Mesenchymal stem cell (in vitro differentiated cells and primary cell): ENCODE measurements at regions not wholly inside any gene's neighbourhood (a gene's known extent, or its start where the extent isn't known, plus 50 kb on each side); places are given as distances from the start of the nearest gene placed in this dataset.

ENCODE experiments used
- DNase-seq: peaks from one replicate; pipeline ENCODE4 v3.0.0-alpha.2; 2013
- H2AFZ ChIP-seq: one replicate; pipeline ENCODE4 v1.6.1; 2013; ENCODE audit warnings: low read depth, mild to moderate bottlenecking, control low read depth, inconsistent platforms, low read length, moderate library complexity
- H2AK5ac ChIP-seq: 2 replicates; pipeline ENCODE4 v1.6.1; 2013; ENCODE audit warnings: low read length, moderate library complexity, mild to moderate bottlenecking, inconsistent platforms; ENCODE audit not compliant: severe bottlenecking
- H2BK120ac ChIP-seq: one replicate; pipeline ENCODE4 v1.6.1; 2013; ENCODE audit warnings: low read depth, mild to moderate bottlenecking, inconsistent platforms, low read length, moderate library complexity
- H2BK12ac ChIP-seq, 2 experiments: one replicate each; pipeline ENCODE4 v1.6.1; 2013; ENCODE audit warnings: inconsistent platforms in 2 of 2, low read length in 2 of 2, mild to moderate bottlenecking in 2 of 2, moderate library complexity in 2 of 2, control low read depth in 1 of 2
- H2BK15ac ChIP-seq: one replicate; pipeline ENCODE4 v1.6.1; 2013; ENCODE audit warnings: mild to moderate bottlenecking, low read depth, inconsistent platforms; ENCODE audit not compliant: poor library complexity, severe bottlenecking
- H2BK5ac ChIP-seq: 2 replicates; pipeline ENCODE4 v1.6.1; 2013; ENCODE audit warnings: low read depth, mild to moderate bottlenecking, low read length, control low read depth, inconsistent platforms; ENCODE audit not compliant: poor library complexity, severe bottlenecking
- H3K14ac ChIP-seq, 2 experiments: one replicate each; pipeline ENCODE4 v1.6.1; 2013; ENCODE audit warnings: inconsistent platforms in 2 of 2, low read length in 2 of 2, control low read depth in 1 of 2, mild to moderate bottlenecking in 1 of 2, moderate library complexity in 1 of 2
- H3K18ac ChIP-seq, 2 experiments: one replicate each; pipeline ENCODE4 v1.6.1; 2013; ENCODE audit warnings: inconsistent platforms in 2 of 2, low read length in 2 of 2, control low read depth in 1 of 2, low read depth in 1 of 2, mild to moderate bottlenecking in 1 of 2
- H3K23ac ChIP-seq, 2 experiments: one replicate each; pipeline ENCODE4 v1.6.1; 2013; ENCODE audit warnings: inconsistent platforms in 2 of 2, low read length in 2 of 2, mild to moderate bottlenecking in 2 of 2, moderate library complexity in 2 of 2, control low read depth in 1 of 2
- H3K27ac ChIP-seq: 2 replicates; pipeline ENCODE4 v1.5.1; 2013; ENCODE audit warnings: mild to moderate bottlenecking, moderate library complexity, low read length, control low read depth, inconsistent platforms; ENCODE audit not compliant: poor library complexity, severe bottlenecking
- H3K27me3 ChIP-seq, 2 experiments: 2 replicates each; pipeline versions ENCODE4 v1.6.1 to v1.7.0; 2013; ENCODE audit warnings: low read length in 2 of 2, mild to moderate bottlenecking in 2 of 2, moderate library complexity in 2 of 2, control low read depth in 1 of 2, inconsistent platforms in 1 of 2; ENCODE audit not compliant: control insufficient read depth in 1 of 2, insufficient read depth in 1 of 2
- H3K36me3 ChIP-seq, 2 experiments: 2 replicates each; pipeline versions ENCODE4 v1.6.1 to v1.7.0; 2013; ENCODE audit warnings: low read length in 2 of 2, control low read depth in 1 of 2, inconsistent platforms in 1 of 2, low read depth in 1 of 2, mild to moderate bottlenecking in 1 of 2; ENCODE audit not compliant: insufficient read depth in 2 of 2, control insufficient read depth in 1 of 2
- H3K4ac ChIP-seq, 2 experiments: one replicate each; pipeline ENCODE4 v1.6.1; 2013; ENCODE audit warnings: inconsistent platforms in 2 of 2, low read length in 2 of 2, mild to moderate bottlenecking in 2 of 2, moderate library complexity in 2 of 2, control low read depth in 1 of 2, low read depth in 1 of 2
- H3K4me1 ChIP-seq: 2 replicates; pipeline ENCODE4 v1.6.1; 2013; ENCODE audit warnings: low read depth, low read length, control low read depth; ENCODE audit not compliant: control insufficient read depth, insufficient read depth
- H3K4me2 ChIP-seq: 2 replicates; pipeline ENCODE4 v1.6.1; 2013; ENCODE audit warnings: low read length, mild to moderate bottlenecking, inconsistent platforms; ENCODE audit not compliant: poor library complexity, severe bottlenecking
- H3K4me3 ChIP-seq, 2 experiments: 2 replicates each; pipeline versions ENCODE4 v1.5.1 to v1.7.0; 2013; ENCODE audit warnings: low read length in 2 of 2, mild to moderate bottlenecking in 2 of 2, control low read depth in 1 of 2, low read depth in 1 of 2; ENCODE audit not compliant: insufficient read depth in 1 of 2
- H3K79me1 ChIP-seq: replicated peaks from 2 replicates; pipeline ENCODE4 v1.6.1; 2013; ENCODE audit warnings: mild to moderate bottlenecking, control low read depth, low read length, inconsistent platforms; ENCODE audit not compliant: poor library complexity, severe bottlenecking
- H3K9ac ChIP-seq: 2 replicates; pipeline ENCODE4 v1.7.0; 2013; ENCODE audit warnings: mild to moderate bottlenecking, low read length, moderate library complexity
- H3K9me3 ChIP-seq: 2 replicates; pipeline ENCODE4 v1.7.0; 2013; ENCODE audit warnings: mild to moderate bottlenecking, low read length; ENCODE audit not compliant: control insufficient read depth
- H4K8ac ChIP-seq: one replicate; pipeline ENCODE4 v1.6.1; 2013; ENCODE audit warnings: inconsistent platforms, mild to moderate bottlenecking, low read length, moderate library complexity
- H4K91ac ChIP-seq: one replicate; pipeline ENCODE4 v1.6.1; 2013; ENCODE audit warnings: mild to moderate bottlenecking, low read length, inconsistent platforms
- WGBS: methylation state at CpG from one replicate; pipeline ENCODE4 v1.1.7; 2013; ENCODE audit warnings: mixed read lengths; 5-methylcytosine and 5-hydroxymethylcytosine counted together

- Histone ChIP-seq H3K79me1 (no peaks in the 10 kb centered on the region), H3K4me2 (no peak overlapping the region), H2BK120ac (no peak overlapping the region), H2BK12ac (no peak overlapping the region), H3K27ac (no peak overlapping the region), H3K4me3 (no peak overlapping the region), H3K4ac (no peak overlapping the region), H2AK5ac (no peak overlapping the region), H3K4me1 (no peaks in the 10 kb centered on the region), H3K18ac (no peak overlapping the region), H3K23ac (no peak overlapping the region), H4K91ac (no peak overlapping the region), H4K8ac (no peak overlapping the region), H2AFZ (no peak overlapping the region), H3K27me3 (no peaks in the 10 kb centered on the region), H3K9me3 (no peaks in the 10 kb centered on the region), H2BK5ac (no peak overlapping the region), H2BK15ac (no peak overlapping the region), H3K36me3 (no peaks in the 10 kb centered on the region), H3K9ac (no peak overlapping the region), H3K14ac (no peak overlapping the region)
- no peak for DNase-seq
- 95% methylated on average over 4 of the region's 4 CpGs for WGBS
Observed at GRCh38 chr5:125129151-125129806, 382.8 kb upstream of the ZNF608 start.

- H2BK12ac ChIP-seq = no peak overlapping the region
- no peak overlapping the region for H2AK5ac ChIP-seq
- no peak overlapping the region for H2BK120ac ChIP-seq
- H2AFZ ChIP-seq = no peak overlapping the region
- H4K8ac ChIP-seq = no peak overlapping the region
- no peak overlapping the region for H2BK5ac ChIP-seq
- H3K14ac ChIP-seq = no peak overlapping the region
- H2BK15ac ChIP-seq = no peak overlapping the region
- H3K9ac ChIP-seq = no peak overlapping the region
- no peak overlapping the region for H3K4ac ChIP-seq
- H4K91ac ChIP-seq = no peak overlapping the region
- H3K9me3 ChIP-seq = no peaks in the 10 kb centered on the region
- no peaks in the 10 kb centered on the region for H3K27me3 ChIP-seq
- no peak overlapping the region for H3K4me2 ChIP-seq
- no peak overlapping the region for H3K27ac ChIP-seq
- H3K4me3 ChIP-seq = no peak overlapping the region
- H3K23ac ChIP-seq = no peak overlapping the region
- no peak overlapping the region for H3K18ac ChIP-seq
- no peaks in the 10 kb centered on the region for H3K36me3 ChIP-seq
- H3K79me1 ChIP-seq = no peaks in the 10 kb centered on the region
- H3K4me1 ChIP-seq = no peaks in the 10 kb centered on the region
- 100% methylated on average over 1 of the region's 2 CpGs for WGBS
- DNase-seq = no peak
Observed at GRCh38 chr5:125130591-125130990, 384.2 kb upstream of the ZNF608 start.

DNA sequence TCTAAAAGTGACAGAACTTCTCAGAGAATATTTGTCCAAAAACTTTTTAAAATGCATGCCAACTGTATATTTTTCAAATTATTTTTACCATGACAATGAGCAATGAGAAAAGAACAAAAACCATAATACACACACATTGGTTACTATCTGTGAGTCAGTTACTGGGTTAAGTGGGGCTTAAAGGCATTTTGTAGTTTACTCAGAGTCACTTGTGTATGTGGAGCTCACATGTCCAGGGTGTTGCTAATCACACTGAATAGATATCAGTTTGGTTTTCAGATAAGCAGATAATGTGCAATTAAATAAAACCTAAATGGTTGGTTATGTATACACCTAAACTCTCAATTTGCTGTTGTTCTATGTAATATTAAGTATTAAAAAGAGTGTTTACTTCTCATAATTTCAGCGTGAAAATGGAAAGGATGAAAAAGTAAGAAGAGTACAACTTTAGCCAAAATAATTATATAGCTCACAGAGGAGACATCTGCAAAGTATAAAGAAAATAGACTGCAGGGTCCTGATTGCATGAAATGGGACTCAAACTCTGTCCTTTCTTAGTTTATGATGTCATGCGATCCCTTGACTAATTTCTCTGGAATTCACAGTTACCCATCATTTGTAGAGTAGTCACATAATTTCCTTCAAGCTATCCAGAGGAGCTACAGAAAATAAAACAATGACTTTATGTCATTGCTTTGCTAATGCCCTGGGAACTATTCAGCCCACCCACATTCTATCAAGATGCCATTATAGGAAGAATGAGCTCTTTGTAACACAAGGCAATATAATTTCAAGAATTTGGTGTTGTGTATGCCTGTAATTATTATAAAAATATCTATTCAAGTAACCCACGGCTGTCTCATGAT is 388.0 kb upstream of the ZNF608 start:
- no peak overlapping the region for H3K4me3 ChIP-seq
- no peaks in the 10 kb centered on the region for H3K36me3 ChIP-seq
- H2BK5ac ChIP-seq = no peak overlapping the region
- no peak overlapping the region for H2BK120ac ChIP-seq
- H2AFZ ChIP-seq = no peak overlapping the region
- H3K9me3 ChIP-seq = no peaks in the 10 kb centered on the region
- no peak overlapping the region for H3K23ac ChIP-seq
- H2BK12ac ChIP-seq = no peak overlapping the region
- H2BK15ac ChIP-seq = no peak overlapping the region
- H3K27ac ChIP-seq = peak overlapping the region; percentile 44
- WGBS = 0% methylated on average over 1 of the region's 3 CpGs
- H3K4me1 ChIP-seq = no peaks in the 10 kb centered on the region
- no peaks in the 10 kb centered on the region for H3K27me3 ChIP-seq
- no peak overlapping the region for H2AK5ac ChIP-seq
- H3K4ac ChIP-seq = no peak overlapping the region
- H3K18ac ChIP-seq = no peak overlapping the region
- no peaks in the 10 kb centered on the region for H3K79me1 ChIP-seq
- H4K91ac ChIP-seq = no peak overlapping the region
- H3K4me2 ChIP-seq = no peak overlapping the region
- no peak overlapping the region for H4K8ac ChIP-seq
- H3K9ac ChIP-seq = peak overlapping the region; percentile 47
- DNase-seq = peak; percentile 84
- H3K14ac ChIP-seq = no peak overlapping the region

GRCh38 chr5:125137535-125137934 is 391.1 kb upstream of the ZNF608 start:
- Histone ChIP-seq H2AFZ (no peak overlapping the region), H2AK5ac (no peak overlapping the region), H3K36me3 (no peaks in the 10 kb centered on the region), H3K4me1 (no peaks in the 10 kb centered on the region), H2BK12ac (peak overlapping the region in 1 of 2 experiments; percentile 89), H2BK5ac (no peak overlapping the region), H3K27ac (no peak overlapping the region), H3K27me3 (no peaks in the 10 kb centered on the region), H3K9me3 (no peaks in the 10 kb centered on the region), H3K18ac (no peak overlapping the region), H4K8ac (no peak overlapping the region), H3K4me3 (no peak overlapping the region), H3K23ac (no peak overlapping the region), H3K4me2 (no peak overlapping the region), H4K91ac (no peak overlapping the region), H3K4ac (no peak overlapping the region), H3K14ac (no peak overlapping the region), H2BK15ac (no peak overlapping the region), H3K9ac (no peak overlapping the region), H3K79me1 (no peaks in the 10 kb centered on the region), H2BK120ac (no peak overlapping the region)
- WGBS = 82% methylated on average over 3 of the region's 3 CpGs
- DNase-seq = no peak
